ENCODE measurements at regions not wholly inside any gene's neighbourhood (a gene's known extent, or its start where the extent isn't known, plus 50 kb on each side); places are given as distances from the start of the nearest gene placed in this dataset.
A peak's percentile ranks its signal among the peaks of the same experiment; 100 is the strongest.
"Not testable (repeated sequence)": the region's sequence is repeated elsewhere in the genome, so short reads cannot be mapped to it uniquely, and the experiment has no call there.

GRCh38 chr9:115687356-115687755 is 466.2 kb upstream of the PAPPA start:
- TF ChIP-seq CTCF (conservative IDR thresholded peaks at IDR 0.05; ENCODE audit: low read depth, low read length): no peak

GRCh38 chr9:115689331-115689730 is 464.3 kb upstream of the PAPPA start:
- no peak for TF ChIP-seq CTCF (conservative IDR thresholded peaks at IDR 0.05; ENCODE audit: low read depth, low read length)
- no peak overlapping the region for H3K4me3 ChIP-seq (ENCODE audit: low read depth, low read length)
- no peak for DNase-seq (ENCODE audit: low read depth)

More at GRCh38 chr9:115687356-115687755, 466.2 kb upstream of the PAPPA start:
- no peak for DNase-seq (ENCODE audit: low read depth)
- H3K4me3 ChIP-seq (ENCODE audit: low read depth, low read length): no peak overlapping the region

GRCh38 chr9:115690786-115691496 is 462.6 kb upstream of the PAPPA start:
- no peak overlapping the region for H3K4me3 ChIP-seq (ENCODE audit: low read depth, low read length)
- no peak for TF ChIP-seq CTCF (conservative IDR thresholded peaks at IDR 0.05; ENCODE audit: low read depth, low read length)
- DNase-seq (ENCODE audit: low read depth): peak; percentile 98

GRCh38 chr9:115691693-115692092 is 461.9 kb upstream of the PAPPA start:
- DNase-seq (ENCODE audit: low read depth): peak; percentile 60
- H3K4me3 ChIP-seq (ENCODE audit: low read depth, low read length): no peak overlapping the region
- TF ChIP-seq CTCF (conservative IDR thresholded peaks at IDR 0.05; ENCODE audit: low read depth, low read length): no peak

GRCh38 chr9:115692868-115693267 is 460.7 kb upstream of the PAPPA start:
- H3K4me3 ChIP-seq (ENCODE audit: low read depth, low read length): not testable (repeated sequence)
- peak; percentile 28 for DNase-seq (ENCODE audit: low read depth)

- no peak overlapping the region for H3K4me3 ChIP-seq (ENCODE audit: low read depth, low read length)
- TF ChIP-seq CTCF (conservative IDR thresholded peaks at IDR 0.05; ENCODE audit: low read depth, low read length): peak; percentile 69
- peak; percentile 98 for DNase-seq (ENCODE audit: low read depth)
These were observed 459.6 kb upstream of the PAPPA start for GRCh38 chr9:115694014-115694413.

GRCh38 chr9:115694991-115695390 is 458.6 kb upstream of the PAPPA start:
- H3K4me3 ChIP-seq (ENCODE audit: low read depth, low read length): no peak overlapping the region
- DNase-seq (ENCODE audit: low read depth): peak; percentile 32
- TF ChIP-seq CTCF (conservative IDR thresholded peaks at IDR 0.05; ENCODE audit: low read depth, low read length): no peak

Data from choroid plexus epithelial cell (primary cell).